H1 (cell line): ENCODE measurements at regions not wholly inside any gene's neighbourhood (a gene's known extent, or its start where the extent isn't known, plus 50 kb on each side); places are given as distances from the start of the nearest gene placed in this dataset.
A peak's percentile ranks its signal among the peaks of the same experiment; 100 is the strongest.

Source experiments
- CTCF ChIA-PET: fragments of 300-600 bp; sonication (Branson Sonifier 250); formaldehyde crosslinking; loops from one replicate; lab custom pipeline; 2021; ENCODE audit not compliant: partially characterized antibody; lab: Charles Lee
- POLR2A ChIA-PET: fragments of 300-600 bp; sonication (Branson Sonifier 250); formaldehyde crosslinking; loops from one replicate; lab custom pipeline; 2021; ENCODE audit warnings: inconsistent platforms; ENCODE audit not compliant: partially characterized antibody; lab: Charles Lee
- DNase-seq, 2 experiments: peaks; one replicate each; pipeline versions ENCODE4 v3.0.0 to v3.0.0-alpha.2; 2010 to 2022; ENCODE audit warnings: low spot score in 2 of 2, low read depth in 1 of 2, mixed read lengths in 1 of 2
- FAIRE-seq: peaks from 2 replicates; lab custom pipeline; 2011; peaks lifted over from hg19 to GRCh38; lab: Jason Lieb, UNC
- H2AFZ ChIP-seq: 2 replicates; pipeline ENCODE4 v1.8.1; 2012; ENCODE audit warnings: low read length, inconsistent platforms
- H2AK5ac ChIP-seq: 2 replicates; pipeline ENCODE4 v1.6.1; 2013; ENCODE audit warnings: low read depth, low read length
- H2BK120ac ChIP-seq: replicated peaks from 2 replicates; pipeline ENCODE3; 2013; ENCODE audit warnings: low read depth, low read length, inconsistent platforms
- H2BK12ac ChIP-seq: 2 replicates; pipeline ENCODE4 v1.6.1; 2013; ENCODE audit warnings: low read depth, low read length
- H2BK15ac ChIP-seq: 2 replicates; pipeline ENCODE4 v1.6.1; 2013; ENCODE audit warnings: low read length
- H2BK20ac ChIP-seq: 2 replicates; pipeline ENCODE4 v1.6.1; 2013; ENCODE audit warnings: low read length
- H2BK5ac ChIP-seq: 2 replicates; pipeline ENCODE4 v1.6.1; 2013; ENCODE audit warnings: low read depth, low read length
- H3K14ac ChIP-seq: 2 replicates; pipeline ENCODE4 v1.6.1; 2013; ENCODE audit warnings: inconsistent platforms; ENCODE audit not compliant: insufficient read length
- H3K18ac ChIP-seq: 2 replicates; pipeline ENCODE4 v1.6.1; 2013; ENCODE audit warnings: low read length; ENCODE audit errors: extremely low read depth
- H3K23ac ChIP-seq: 2 replicates; pipeline ENCODE4 v1.6.1; 2013; ENCODE audit warnings: inconsistent platforms; ENCODE audit not compliant: insufficient read length
- H3K23me2 ChIP-seq: 2 replicates; pipeline ENCODE4 v1.6.1; 2013; ENCODE audit warnings: low read depth, low read length
- H3K27ac ChIP-seq: 2 replicates; pipeline ENCODE4 v1.6.1; 2011; ENCODE audit warnings: low read depth, low read length, inconsistent platforms
- H3K27me3 ChIP-seq, 4 experiments: replicated peaks in 1 of 4; 1 replicate in 1 of 4; 2 replicates in 3 of 4; pipeline versions ENCODE4 v1.6.1 to v1.8.1; 2011 to 2013; ENCODE audit warnings: low read length in 3 of 4, mild to moderate bottlenecking in 3 of 4, inconsistent platforms in 2 of 4, mixed read lengths in 2 of 4, moderate library complexity in 1 of 4; ENCODE audit not compliant: control insufficient read depth in 3 of 4, insufficient read depth in 3 of 4; ENCODE audit errors: extremely low read depth in 1 of 4
- H3K36me3 ChIP-seq, 4 experiments: 2 replicates each; pipeline versions ENCODE4 v1.6.1 to v1.8.1; 2011 to 2013; ENCODE audit warnings: mild to moderate bottlenecking in 4 of 4, low read length in 3 of 4, moderate library complexity in 2 of 4, control low read depth in 1 of 4, inconsistent platforms in 1 of 4; ENCODE audit not compliant: insufficient read depth in 4 of 4, control insufficient read depth in 2 of 4
- H3K4ac ChIP-seq: replicated peaks from 2 replicates; pipeline ENCODE3; 2013; ENCODE audit warnings: low read length, low read depth, mixed read lengths, inconsistent platforms; ENCODE audit not compliant: insufficient read length
- H3K4me1 ChIP-seq, 4 experiments: replicated peaks in 1 of 4; 1 replicate in 1 of 4; 2 replicates in 3 of 4; pipeline versions ENCODE4 v1.6.1 to v1.8.1; 2011 to 2013; ENCODE audit warnings: low read length in 3 of 4, inconsistent platforms in 2 of 4, mixed read lengths in 1 of 4; ENCODE audit not compliant: insufficient read depth in 4 of 4, control insufficient read depth in 3 of 4
- H3K4me2 ChIP-seq, 2 experiments: 2 replicates each; pipeline versions ENCODE4 v1.6.1 to v1.8.1; 2011 to 2013; ENCODE audit warnings: low read depth in 2 of 2, low read length in 2 of 2, control low read depth in 1 of 2, inconsistent platforms in 1 of 2, mild to moderate bottlenecking in 1 of 2; ENCODE audit not compliant: insufficient read depth in 1 of 2
- H3K4me3 ChIP-seq, 4 experiments: fragments of 200-600, 300-600 bp in 1 of 4; sonication (generic), shearing (Covaris generic), sonication (Bioruptor Twin) in 1 of 4; 2 replicates each; pipeline versions ENCODE4 v1.5.1 to v1.8.1; 2011 to 2016; ENCODE audit warnings: low read length in 4 of 4, low read depth in 3 of 4, control low read depth in 2 of 4, inconsistent platforms in 2 of 4, mild to moderate bottlenecking in 2 of 4, mixed read lengths in 1 of 4, moderate library complexity in 1 of 4; ENCODE audit not compliant: insufficient read depth in 2 of 4; ENCODE audit errors: extremely low read depth in 1 of 4
- H3K56ac ChIP-seq: replicated peaks from 2 replicates; pipeline ENCODE3; 2013; ENCODE audit warnings: low read depth, mild to moderate bottlenecking, mixed read lengths, low read length, inconsistent platforms; ENCODE audit not compliant: insufficient read length
- H3K79me1 ChIP-seq: 2 replicates; pipeline ENCODE4 v1.6.1; 2013; ENCODE audit warnings: low read depth, low read length, control low read depth
- H3K79me2 ChIP-seq, 2 experiments: 2 replicates each; pipeline versions ENCODE4 v1.6.1 to v1.8.1; 2012 to 2013; ENCODE audit warnings: low read length in 2 of 2, mild to moderate bottlenecking in 2 of 2, inconsistent platforms in 1 of 2; ENCODE audit not compliant: insufficient read depth in 2 of 2, control insufficient read depth in 1 of 2
- H3K9ac ChIP-seq, 4 experiments: replicated peaks in 1 of 4; 1 replicate in 1 of 4; 2 replicates in 3 of 4; pipeline versions ENCODE4 v1.6.1 to v1.8.1; 2011 to 2013; ENCODE audit warnings: low read depth in 3 of 4, low read length in 3 of 4, control low read depth in 2 of 4, mild to moderate bottlenecking in 2 of 4, moderate library complexity in 2 of 4, inconsistent platforms in 1 of 4; ENCODE audit errors: extremely low read depth in 1 of 4
- H3K9me3 ChIP-seq, 2 experiments: 2 replicates each; pipeline versions ENCODE4 v1.6.1 to v1.8.1; 2012 to 2013; ENCODE audit warnings: mild to moderate bottlenecking in 2 of 2, moderate library complexity in 2 of 2, control low read depth in 1 of 2, inconsistent platforms in 1 of 2, low read depth in 1 of 2, low read length in 1 of 2, mixed read lengths in 1 of 2; ENCODE audit not compliant: insufficient read depth in 2 of 2
- H4K20me1 ChIP-seq, 2 experiments: replicated peaks in 1 of 2; 2 replicates each; pipeline versions ENCODE3 to v1.8.1; 2011 to 2013; ENCODE audit warnings: inconsistent platforms in 2 of 2, low read length in 2 of 2, mild to moderate bottlenecking in 1 of 2; ENCODE audit not compliant: insufficient read depth in 2 of 2, control insufficient read depth in 1 of 2
- H4K5ac ChIP-seq: 2 replicates; pipeline ENCODE4 v1.6.1; 2013; ENCODE audit warnings: low read length, low read depth, mixed read lengths, inconsistent platforms; ENCODE audit not compliant: insufficient read length
- H4K8ac ChIP-seq: 2 replicates; pipeline ENCODE4 v1.8.0; 2013; ENCODE audit warnings: mild to moderate bottlenecking, moderate library complexity, low read length, inconsistent platforms; ENCODE audit not compliant: insufficient read depth; ENCODE audit errors: extremely low read depth
- H4K91ac ChIP-seq: replicated peaks from 2 replicates; pipeline ENCODE3; 2013; ENCODE audit warnings: low read length, mixed read lengths, inconsistent platforms; ENCODE audit not compliant: insufficient read length
- JUN ChIP-seq: IDR thresholded peaks from 2 replicates; pipeline ENCODE4 v1.6.1; 2011; ENCODE audit warnings: low read depth, mild to moderate bottlenecking, improper control_type of control experiment, low read length
- NANOG ChIP-seq: IDR thresholded peaks from 2 replicates; pipeline ENCODE4 v1.6.1; 2011; ENCODE audit warnings: low read length, low read depth, mild to moderate bottlenecking, inconsistent platforms; ENCODE audit not compliant: insufficient read depth, poor library complexity, severe bottlenecking
- POU5F1 ChIP-seq: IDR thresholded peaks from 2 replicates; pipeline ENCODE4 v1.6.1; 2011; ENCODE audit warnings: low read depth, mild to moderate bottlenecking, low read length, moderate library complexity
- RFX5 ChIP-seq: IDR thresholded peaks from 2 replicates; pipeline ENCODE4 v1.6.1; 2011; ENCODE audit warnings: low read depth, low read length, improper control_type of control experiment, borderline replicate concordance
- SAP30 ChIP-seq: fragments of 300-600 bp; sonication (generic); IDR thresholded peaks from 2 replicates; pipeline ENCODE4 v1.7.1; 2012; ENCODE audit warnings: low read length, moderate library complexity, mild to moderate bottlenecking, inconsistent platforms; ENCODE audit not compliant: insufficient read depth, insufficient replicate concordance
- SP2 ChIP-seq: IDR thresholded peaks from 2 replicates; pipeline ENCODE4 v1.6.1; 2012; ENCODE audit warnings: mild to moderate bottlenecking, low read length, inconsistent platforms
- TAF1 ChIP-seq: IDR thresholded peaks from 2 replicates; pipeline ENCODE4 v1.6.1; 2011; ENCODE audit warnings: mild to moderate bottlenecking, low read depth, low read length
- WGBS, 2 experiments: shearing (Covaris generic) in 1 of 2; methylation state at CpG; one replicate each; pipeline versions ENCODE4 v1.1.6 to v1.1.7; 2013 to 2015; ENCODE audit warnings: low lambda C conversion rate in 2 of 2, mixed read lengths in 2 of 2, inconsistent platforms in 1 of 2, low coverage in 1 of 2, missing lambda C conversion rate in 1 of 2; ENCODE audit not compliant: insufficient replicate concordance in 2 of 2, insufficient coverage in 1 of 2, insufficient read length in 1 of 2; ENCODE audit errors: extremely low coverage in 1 of 2, missing lambda C conversion rate in 1 of 2; 5-methylcytosine and 5-hydroxymethylcytosine counted together
- TF ChIP-seq, protein P1 (sequence below): IDR thresholded peaks from 2 replicates; pipeline ENCODE4 v1.6.1; 2012; ENCODE audit warnings: low read length, inconsistent platforms

DNA sequence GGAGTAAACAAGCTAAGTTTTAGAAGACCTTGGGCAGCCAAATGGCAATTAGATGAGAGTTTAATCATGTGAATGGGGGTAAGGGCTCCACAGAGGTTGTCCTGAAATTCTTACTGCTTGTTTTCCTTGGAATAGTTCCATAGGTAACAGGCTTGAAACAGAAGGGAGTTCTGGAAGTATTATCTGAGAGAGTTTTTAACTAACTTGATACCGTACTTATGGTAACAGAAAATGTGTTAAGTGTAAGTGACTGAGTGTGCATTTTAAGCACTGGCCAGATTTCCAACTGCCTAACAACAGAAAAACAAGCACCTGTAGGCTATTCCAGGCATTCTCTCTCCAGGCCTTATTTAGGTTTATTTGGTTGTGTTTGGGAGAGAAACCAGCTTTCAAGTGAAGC, 414.6 kb upstream of the PDE3A start:
- WGBS, 2 experiments = 80% methylated on average over 1 of the region's 1 CpG; no CpG with 5 or more reads in 1 of the 2 experiments
- Histone ChIP-seq H3K4me3 (no peak overlapping the region), H3K27ac (no peak overlapping the region), H2BK5ac (no peak overlapping the region), H3K23me2 (no peaks in the 10 kb centered on the region), H3K18ac (no peak overlapping the region), H3K4ac (no peak overlapping the region), H3K79me1 (no peaks in the 10 kb centered on the region), H3K56ac (no peak overlapping the region), H4K5ac (no peak overlapping the region), H3K9ac (no peak overlapping the region), H3K14ac (no peak overlapping the region), H3K79me2 (no peaks in the 10 kb centered on the region), H3K27me3 (no peaks in the 10 kb centered on the region), H2BK20ac (no peak overlapping the region), H2BK15ac (no peak overlapping the region), H4K8ac (no peak overlapping the region), H3K9me3 (no peaks in the 10 kb centered on the region; a peak in 1 of 4 replicates), H4K20me1 (no peaks in the 10 kb centered on the region), H2BK120ac (no peak overlapping the region), H2AFZ (peak overlapping the region; percentile 13; the same call in 1 of the 2 replicates), H3K36me3 (no peaks in the 10 kb centered on the region), H4K91ac (no peak overlapping the region), H3K4me2 (no peak overlapping the region), H3K23ac (no peak overlapping the region), H2AK5ac (no peak overlapping the region), H3K4me1 (no peaks in the 10 kb centered on the region), H2BK12ac (no peak overlapping the region)
- ChIA-PET CTCF (interaction anchor here (1.1 to 1.4 kb wide), 2 partner anchors 18 to 38 kb away, joined by 3 read pairs; no protein-coding TSS in a partner anchor), POLR2A (no interaction called here)
- DNase-seq (no peak), FAIRE-seq (no peak)
- TF ChIP-seq POU5F1 = no peak
- no peak for TF ChIP-seq SAP30
- no peak for TF ChIP-seq NANOG
- TF ChIP-seq, protein P1, sequence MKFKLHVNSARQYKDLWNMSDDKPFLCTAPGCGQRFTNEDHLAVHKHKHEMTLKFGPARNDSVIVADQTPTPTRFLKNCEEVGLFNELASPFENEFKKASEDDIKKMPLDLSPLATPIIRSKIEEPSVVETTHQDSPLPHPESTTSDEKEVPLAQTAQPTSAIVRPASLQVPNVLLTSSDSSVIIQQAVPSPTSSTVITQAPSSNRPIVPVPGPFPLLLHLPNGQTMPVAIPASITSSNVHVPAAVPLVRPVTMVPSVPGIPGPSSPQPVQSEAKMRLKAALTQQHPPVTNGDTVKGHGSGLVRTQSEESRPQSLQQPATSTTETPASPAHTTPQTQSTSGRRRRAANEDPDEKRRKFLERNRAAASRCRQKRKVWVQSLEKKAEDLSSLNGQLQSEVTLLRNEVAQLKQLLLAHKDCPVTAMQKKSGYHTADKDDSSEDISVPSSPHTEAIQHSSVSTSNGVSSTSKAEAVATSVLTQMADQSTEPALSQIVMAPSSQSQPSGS = no peak
- no peak for TF ChIP-seq RFX5
- no peak for TF ChIP-seq TAF1
- no peak for TF ChIP-seq JUN
- no peak for TF ChIP-seq SP2
